ENCODE measurements at regions not wholly inside any gene's neighbourhood (a gene's known extent, or its start where the extent isn't known, plus 50 kb on each side); places are given as distances from the start of the nearest gene placed in this dataset.

DNA sequence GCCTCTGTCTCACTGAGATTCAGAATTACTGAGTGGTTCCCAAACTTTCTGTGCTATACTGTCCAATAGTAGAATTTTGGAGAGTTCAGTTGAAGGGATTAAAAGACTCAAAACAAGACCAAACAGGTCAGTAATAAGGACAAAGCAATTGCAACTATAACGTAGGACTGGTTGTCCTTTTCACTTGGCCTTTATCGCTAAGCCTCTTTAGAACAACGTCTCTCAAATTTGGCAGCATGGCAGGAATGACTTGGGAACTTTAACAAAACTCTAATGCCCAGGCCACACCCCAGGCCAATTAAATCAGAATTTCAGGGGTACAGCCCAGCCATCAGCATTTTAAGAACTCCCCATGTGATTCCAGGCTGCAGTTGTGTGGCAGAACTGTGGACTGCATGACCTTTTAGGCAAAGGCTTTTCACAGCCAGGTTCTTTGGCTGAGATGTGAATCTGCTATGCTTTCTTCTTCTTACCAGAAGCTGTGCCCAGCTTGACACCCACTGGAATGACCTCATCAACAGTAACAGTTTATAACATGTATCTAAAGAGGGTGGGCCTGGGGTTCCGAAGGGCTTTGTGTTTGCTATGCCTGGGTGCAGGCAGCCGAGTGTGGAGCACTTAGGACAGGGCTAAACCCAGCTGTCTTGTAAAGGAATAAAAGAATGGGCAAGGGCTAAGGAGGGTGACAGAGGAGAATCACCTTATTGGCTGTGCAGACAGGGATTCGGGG lies 226.2 kb upstream of the PRICKLE2 start:
- Histone ChIP-seq H3K9me1 (ENCODE audit: control insufficient read depth, insufficient read depth, low read length) (no peaks in the 10 kb centered on the region), H3K36me3 (ENCODE audit: control insufficient read depth, insufficient read depth, low read length) (no peaks in the 10 kb centered on the region), H3K79me2 (ENCODE audit: control insufficient read depth, insufficient read depth, low read length) (no peaks in the 10 kb centered on the region), H3K4me3 (no peak overlapping the region), H3K9ac (ENCODE audit: insufficient read depth in 1 of 2, low read depth in 2 of 2, low read length in 2 of 2) (no peak overlapping the region), H3K27ac (ENCODE audit: extremely low read depth, low read depth, low read length) (no peak overlapping the region), H3K4me2 (ENCODE audit: insufficient read depth, low read length) (no peak overlapping the region), H3K4me1 (replicated peaks in 1 of 2; ENCODE audit: control insufficient read depth in 2 of 2, insufficient read depth in 2 of 2, low read length in 2 of 2) (no peaks in the 10 kb centered on the region), H3K27me3 (ENCODE audit: control insufficient read depth in 2 of 2, insufficient read depth in 2 of 2, low read length in 2 of 2) (no peaks in the 10 kb centered on the region; a peak in 1 of 5 replicates), H4K20me1 (replicated peaks; ENCODE audit: control insufficient read depth, insufficient read depth, low read length) (no peaks in the 10 kb centered on the region), H3K9me3 (replicated peaks; ENCODE audit: control insufficient read depth, insufficient read depth, low read depth, low read length) (no peaks in the 10 kb centered on the region), H2AFZ (ENCODE audit: low read depth, low read length) (no peak overlapping the region)
- TF ChIP-seq NELFE (IDR thresholded peaks at IDR 0.05; ENCODE audit: insufficient read depth, insufficient read length) (no peak), ZNF780A (CRISPR knock-in tag; IDR thresholded peaks at IDR 0.05) (no peak)
- TF ChIP-seq, protein P1, sequence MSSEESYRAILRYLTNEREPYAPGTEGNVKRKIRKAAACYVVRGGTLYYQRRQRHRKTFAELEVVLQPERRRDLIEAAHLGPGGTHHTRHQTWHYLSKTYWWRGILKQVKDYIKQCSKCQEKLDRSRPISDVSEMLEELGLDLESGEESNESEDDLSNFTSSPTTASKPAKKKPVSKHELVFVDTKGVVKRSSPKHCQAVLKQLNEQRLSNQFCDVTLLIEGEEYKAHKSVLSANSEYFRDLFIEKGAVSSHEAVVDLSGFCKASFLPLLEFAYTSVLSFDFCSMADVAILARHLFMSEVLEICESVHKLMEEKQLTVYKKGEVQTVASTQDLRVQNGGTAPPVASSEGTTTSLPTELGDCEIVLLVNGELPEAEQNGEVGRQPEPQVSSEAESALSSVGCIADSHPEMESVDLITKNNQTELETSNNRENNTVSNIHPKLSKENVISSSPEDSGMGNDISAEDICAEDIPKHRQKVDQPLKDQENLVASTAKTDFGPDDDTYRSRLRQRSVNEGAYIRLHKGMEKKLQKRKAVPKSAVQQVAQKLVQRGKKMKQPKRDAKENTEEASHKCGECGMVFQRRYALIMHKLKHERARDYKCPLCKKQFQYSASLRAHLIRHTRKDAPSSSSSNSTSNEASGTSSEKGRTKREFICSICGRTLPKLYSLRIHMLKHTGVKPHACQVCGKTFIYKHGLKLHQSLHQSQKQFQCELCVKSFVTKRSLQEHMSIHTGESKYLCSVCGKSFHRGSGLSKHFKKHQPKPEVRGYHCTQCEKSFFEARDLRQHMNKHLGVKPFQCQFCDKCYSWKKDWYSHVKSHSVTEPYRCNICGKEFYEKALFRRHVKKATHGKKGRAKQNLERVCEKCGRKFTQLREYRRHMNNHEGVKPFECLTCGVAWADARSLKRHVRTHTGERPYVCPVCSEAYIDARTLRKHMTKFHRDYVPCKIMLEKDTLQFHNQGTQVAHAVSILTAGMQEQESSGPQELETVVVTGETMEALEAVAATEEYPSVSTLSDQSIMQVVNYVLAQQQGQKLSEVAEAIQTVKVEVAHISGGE (CRISPR knock-in tag; IDR thresholded peaks at IDR 0.05), result peak in 1 of 3 experiments; percentile 13; a peak in 2 of 6 replicates
- TF ChIP-seq, protein P2, sequence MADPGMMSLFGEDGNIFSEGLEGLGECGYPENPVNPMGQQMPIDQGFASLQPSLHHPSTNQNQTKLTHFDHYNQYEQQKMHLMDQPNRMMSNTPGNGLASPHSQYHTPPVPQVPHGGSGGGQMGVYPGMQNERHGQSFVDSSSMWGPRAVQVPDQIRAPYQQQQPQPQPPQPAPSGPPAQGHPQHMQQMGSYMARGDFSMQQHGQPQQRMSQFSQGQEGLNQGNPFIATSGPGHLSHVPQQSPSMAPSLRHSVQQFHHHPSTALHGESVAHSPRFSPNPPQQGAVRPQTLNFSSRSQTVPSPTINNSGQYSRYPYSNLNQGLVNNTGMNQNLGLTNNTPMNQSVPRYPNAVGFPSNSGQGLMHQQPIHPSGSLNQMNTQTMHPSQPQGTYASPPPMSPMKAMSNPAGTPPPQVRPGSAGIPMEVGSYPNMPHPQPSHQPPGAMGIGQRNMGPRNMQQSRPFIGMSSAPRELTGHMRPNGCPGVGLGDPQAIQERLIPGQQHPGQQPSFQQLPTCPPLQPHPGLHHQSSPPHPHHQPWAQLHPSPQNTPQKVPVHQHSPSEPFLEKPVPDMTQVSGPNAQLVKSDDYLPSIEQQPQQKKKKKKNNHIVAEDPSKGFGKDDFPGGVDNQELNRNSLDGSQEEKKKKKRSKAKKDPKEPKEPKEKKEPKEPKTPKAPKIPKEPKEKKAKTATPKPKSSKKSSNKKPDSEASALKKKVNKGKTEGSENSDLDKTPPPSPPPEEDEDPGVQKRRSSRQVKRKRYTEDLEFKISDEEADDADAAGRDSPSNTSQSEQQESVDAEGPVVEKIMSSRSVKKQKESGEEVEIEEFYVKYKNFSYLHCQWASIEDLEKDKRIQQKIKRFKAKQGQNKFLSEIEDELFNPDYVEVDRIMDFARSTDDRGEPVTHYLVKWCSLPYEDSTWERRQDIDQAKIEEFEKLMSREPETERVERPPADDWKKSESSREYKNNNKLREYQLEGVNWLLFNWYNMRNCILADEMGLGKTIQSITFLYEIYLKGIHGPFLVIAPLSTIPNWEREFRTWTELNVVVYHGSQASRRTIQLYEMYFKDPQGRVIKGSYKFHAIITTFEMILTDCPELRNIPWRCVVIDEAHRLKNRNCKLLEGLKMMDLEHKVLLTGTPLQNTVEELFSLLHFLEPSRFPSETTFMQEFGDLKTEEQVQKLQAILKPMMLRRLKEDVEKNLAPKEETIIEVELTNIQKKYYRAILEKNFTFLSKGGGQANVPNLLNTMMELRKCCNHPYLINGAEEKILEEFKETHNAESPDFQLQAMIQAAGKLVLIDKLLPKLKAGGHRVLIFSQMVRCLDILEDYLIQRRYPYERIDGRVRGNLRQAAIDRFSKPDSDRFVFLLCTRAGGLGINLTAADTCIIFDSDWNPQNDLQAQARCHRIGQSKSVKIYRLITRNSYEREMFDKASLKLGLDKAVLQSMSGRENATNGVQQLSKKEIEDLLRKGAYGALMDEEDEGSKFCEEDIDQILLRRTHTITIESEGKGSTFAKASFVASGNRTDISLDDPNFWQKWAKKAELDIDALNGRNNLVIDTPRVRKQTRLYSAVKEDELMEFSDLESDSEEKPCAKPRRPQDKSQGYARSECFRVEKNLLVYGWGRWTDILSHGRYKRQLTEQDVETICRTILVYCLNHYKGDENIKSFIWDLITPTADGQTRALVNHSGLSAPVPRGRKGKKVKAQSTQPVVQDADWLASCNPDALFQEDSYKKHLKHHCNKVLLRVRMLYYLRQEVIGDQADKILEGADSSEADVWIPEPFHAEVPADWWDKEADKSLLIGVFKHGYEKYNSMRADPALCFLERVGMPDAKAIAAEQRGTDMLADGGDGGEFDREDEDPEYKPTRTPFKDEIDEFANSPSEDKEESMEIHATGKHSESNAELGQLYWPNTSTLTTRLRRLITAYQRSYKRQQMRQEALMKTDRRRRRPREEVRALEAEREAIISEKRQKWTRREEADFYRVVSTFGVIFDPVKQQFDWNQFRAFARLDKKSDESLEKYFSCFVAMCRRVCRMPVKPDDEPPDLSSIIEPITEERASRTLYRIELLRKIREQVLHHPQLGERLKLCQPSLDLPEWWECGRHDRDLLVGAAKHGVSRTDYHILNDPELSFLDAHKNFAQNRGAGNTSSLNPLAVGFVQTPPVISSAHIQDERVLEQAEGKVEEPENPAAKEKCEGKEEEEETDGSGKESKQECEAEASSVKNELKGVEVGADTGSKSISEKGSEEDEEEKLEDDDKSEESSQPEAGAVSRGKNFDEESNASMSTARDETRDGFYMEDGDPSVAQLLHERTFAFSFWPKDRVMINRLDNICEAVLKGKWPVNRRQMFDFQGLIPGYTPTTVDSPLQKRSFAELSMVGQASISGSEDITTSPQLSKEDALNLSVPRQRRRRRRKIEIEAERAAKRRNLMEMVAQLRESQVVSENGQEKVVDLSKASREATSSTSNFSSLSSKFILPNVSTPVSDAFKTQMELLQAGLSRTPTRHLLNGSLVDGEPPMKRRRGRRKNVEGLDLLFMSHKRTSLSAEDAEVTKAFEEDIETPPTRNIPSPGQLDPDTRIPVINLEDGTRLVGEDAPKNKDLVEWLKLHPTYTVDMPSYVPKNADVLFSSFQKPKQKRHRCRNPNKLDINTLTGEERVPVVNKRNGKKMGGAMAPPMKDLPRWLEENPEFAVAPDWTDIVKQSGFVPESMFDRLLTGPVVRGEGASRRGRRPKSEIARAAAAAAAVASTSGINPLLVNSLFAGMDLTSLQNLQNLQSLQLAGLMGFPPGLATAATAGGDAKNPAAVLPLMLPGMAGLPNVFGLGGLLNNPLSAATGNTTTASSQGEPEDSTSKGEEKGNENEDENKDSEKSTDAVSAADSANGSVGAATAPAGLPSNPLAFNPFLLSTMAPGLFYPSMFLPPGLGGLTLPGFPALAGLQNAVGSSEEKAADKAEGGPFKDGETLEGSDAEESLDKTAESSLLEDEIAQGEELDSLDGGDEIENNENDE (IDR thresholded peaks at IDR 0.05; ENCODE audit: low read depth, low read length), result no peak
- intact Hi-C loops (cut with micrococcal nuclease) (no loop called here), in situ Hi-C loops (cut with MboI) (no loop called here)
- CTCF ChIA-PET (ENCODE audit: low intra/inter-chr PET ratio), result no interaction called here
- ATAC-seq (no peak), FAIRE-seq (no peak), DNase-seq (ENCODE audit: extremely low read depth in 1 of 4, low spot score in 3 of 4) (no peak)
- BruUV-seq (replicated peaks), result no TSS peak
- WGBS (ENCODE audit: insufficient coverage, low coverage, missing lambda C conversion rate), result 0% methylated on average over 6 of the region's 6 CpGs
- POLR2A ChIA-PET, result interaction anchor here (0.6 to 0.7 kb wide), 3 partner anchors 13 to 210 kb away, joined by 3 to 6 read pairs (median 4); no protein-coding TSS in a partner anchor
